ENCODE measurements at regions not wholly inside any gene's neighbourhood (a gene's known extent, or its start where the extent isn't known, plus 50 kb on each side); places are given as distances from the start of the nearest gene placed in this dataset.

DNA sequence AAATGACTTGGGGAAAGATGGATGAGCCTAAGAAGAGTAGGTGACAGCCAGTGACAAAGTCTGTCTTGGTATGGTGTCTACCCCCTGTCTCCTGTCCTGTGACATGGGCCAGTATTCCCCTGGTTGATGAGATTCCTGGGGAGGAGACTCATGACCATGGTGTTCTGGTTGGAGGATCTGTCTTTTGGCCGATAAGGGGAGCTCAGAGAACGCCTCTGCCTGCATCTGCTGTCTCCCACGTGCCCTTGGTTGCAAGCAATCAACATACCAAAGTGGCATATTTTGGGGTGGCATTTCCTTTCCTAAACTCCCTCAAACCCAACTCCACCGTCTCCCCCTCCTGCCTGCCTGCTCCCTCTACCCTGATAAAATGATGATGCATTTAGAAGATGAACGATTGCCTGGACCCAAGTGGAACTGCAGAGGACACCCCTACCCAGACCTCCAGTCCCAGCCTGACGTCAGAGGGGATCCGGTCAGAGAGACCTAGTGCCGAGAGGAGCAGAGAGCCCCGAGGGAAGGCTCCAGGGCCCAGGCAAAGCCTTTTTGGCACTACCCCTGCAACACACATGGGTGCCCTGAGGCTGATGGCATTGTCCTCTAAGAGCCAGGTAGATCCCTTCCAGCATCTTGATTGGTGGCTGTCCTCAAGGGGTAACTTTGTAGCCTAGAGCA is 88.0 kb upstream of the KCNK12 start:
- TF ChIP-seq EZH2 (IDR thresholded peaks at IDR 0.05; ENCODE audit: low read length, unreplicated experiment), result no peak
- no peak for TF ChIP-seq CTCF (conservative IDR thresholded peaks at IDR 0.05; ENCODE audit: low read depth, low read length)
- TF ChIP-seq EZH2phosphoT487 (IDR thresholded peaks at IDR 0.05; ENCODE audit: borderline replicate concordance, low read length), result no peak

Measured in PC-3 (cell line).